NCI-H1417 treated with DMSO at 0.1 percent for 48 hours (cell line): ENCODE measurements at regions not wholly inside any gene's neighbourhood (a gene's known extent, or its start where the extent isn't known, plus 50 kb on each side); places are given as distances from the start of the nearest gene placed in this dataset.

Experiments
- DNase-seq: peaks from one replicate; lab custom pipeline; 2025; lab: John Stamatoyannopoulos, UW

DNA sequence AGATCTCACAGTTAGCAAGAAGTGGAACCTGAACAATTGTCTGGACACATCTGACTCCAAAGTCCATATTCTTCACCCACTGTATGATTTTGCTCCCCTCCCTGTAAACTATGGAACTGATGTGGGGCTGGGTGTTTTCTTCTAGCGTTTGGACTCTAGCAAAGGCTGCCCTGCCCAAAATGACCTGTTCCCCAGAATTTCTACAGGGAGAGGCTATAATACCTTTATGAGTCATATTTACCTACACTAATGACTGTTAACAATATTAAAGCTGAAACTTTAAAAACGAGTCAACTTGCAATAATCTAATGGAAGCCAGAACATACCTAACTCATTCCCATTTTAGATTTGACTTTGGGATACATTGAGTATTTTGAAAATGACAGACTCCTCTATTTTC is 531.2 kb upstream of the CFAP20DC start:
- no peak for DNase-seq

DNA sequence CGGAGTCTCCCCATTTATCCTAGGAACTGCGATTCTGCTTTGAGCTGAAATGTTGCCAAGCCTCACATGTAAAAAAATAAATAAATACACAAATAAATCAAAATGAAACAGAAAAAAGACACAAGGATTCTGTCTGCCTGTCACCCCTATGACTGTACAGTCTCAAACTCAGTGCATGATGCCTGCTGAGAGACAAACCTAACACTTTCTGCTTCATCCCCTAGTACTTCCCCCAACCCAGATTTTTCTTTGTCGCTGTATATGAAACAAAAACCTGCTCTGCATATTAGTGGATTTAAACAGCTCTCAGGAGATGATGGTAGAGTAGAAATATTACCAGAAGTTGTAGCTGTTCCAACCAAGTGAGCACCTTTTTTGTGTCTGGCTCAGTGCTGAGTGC is 530.7 kb upstream of the CFAP20DC start:
- DNase-seq = no peak

- no peak for DNase-seq
These were observed 528.3 kb upstream of the CFAP20DC start for GRCh38 chr3:59578129-59578528.

DNA sequence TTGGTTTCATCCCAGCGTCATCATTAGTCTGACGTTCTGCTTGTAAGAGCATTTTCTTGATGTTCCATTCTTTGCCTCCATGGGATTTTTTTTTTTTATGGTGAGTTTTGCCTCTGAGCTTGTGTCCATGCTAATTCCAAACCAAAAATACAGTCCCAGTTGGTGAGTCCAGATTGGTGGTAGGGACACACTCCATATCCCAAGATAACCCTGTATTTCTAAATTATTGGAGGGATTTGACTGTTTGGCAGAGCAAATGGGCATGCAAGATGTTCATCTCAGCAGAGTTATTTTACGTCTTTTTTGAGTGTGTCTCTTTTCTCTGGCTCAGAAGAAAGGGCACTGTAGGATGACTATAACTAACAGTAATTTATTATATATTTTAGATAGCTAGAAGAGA is 526.8 kb upstream of the CFAP20DC start:
- no peak for DNase-seq

DNA sequence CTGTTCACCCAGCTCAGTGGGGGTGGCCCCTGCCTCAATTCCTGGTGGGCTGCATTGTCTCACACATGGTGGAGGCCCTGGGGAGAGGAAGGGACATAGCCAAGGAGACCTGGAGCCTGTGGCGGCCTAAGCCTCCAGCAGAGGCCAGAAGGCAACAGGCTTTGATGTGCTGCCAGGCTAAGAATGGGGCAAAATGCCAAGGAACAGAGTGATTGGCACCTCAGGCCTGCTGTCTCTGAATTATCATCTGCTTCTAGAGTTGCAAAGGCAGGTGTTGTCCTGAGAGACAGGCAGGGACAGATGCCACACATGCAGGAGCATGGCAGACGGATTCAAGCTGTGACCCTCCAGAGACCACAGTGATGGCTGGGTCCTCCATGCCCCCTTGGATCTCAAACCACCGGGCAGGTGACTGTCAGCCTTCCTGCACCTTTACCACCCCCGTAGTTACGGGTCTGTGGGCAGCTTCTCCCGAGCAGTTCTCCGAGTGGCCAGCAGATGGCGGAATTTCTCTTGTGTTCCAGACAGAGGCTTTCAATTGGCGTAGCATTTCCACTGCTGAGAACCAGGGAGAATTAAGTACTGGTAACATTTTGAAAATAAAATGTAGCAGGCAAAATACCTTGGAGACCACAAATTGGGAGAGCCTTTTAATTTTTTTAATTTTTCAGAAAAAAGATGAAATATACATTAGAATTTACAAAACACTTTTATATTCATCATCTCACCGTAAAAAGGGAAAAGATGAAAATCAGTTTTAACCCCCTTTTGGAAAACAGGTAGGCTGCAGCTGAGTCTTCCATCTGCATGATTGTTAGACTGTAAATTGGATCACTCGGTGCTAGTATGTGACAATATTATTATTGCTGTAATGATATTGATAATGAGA is 525.5 kb upstream of the CFAP20DC start:
- DNase-seq = peak; percentile 67

GRCh38 chr3:59573911-59574310 is 524.1 kb upstream of the CFAP20DC start:
- DNase-seq = no peak

DNA sequence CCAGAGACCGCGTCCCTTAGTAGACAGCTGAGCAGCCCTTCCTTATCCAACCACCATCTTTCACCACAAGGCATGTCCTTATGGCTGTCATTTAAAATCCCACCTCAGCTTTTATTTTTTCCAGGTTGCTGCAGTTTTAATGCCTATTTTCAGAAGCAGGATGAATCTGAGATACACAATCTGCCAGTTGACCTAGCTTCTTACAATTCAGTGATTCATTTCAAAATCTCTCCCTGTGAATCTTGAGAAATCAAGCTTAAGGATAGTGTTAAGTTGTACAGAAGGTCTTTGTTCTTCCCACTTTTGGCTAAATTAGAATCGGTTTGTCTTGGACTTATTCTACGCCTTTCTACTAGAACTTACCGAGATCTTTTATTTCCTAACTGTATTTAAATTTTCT is 522.3 kb upstream of the CFAP20DC start:
- DNase-seq = no peak

GRCh38 chr3:59570806-59571205 is 521.0 kb upstream of the CFAP20DC start:
- no peak for DNase-seq

GRCh38 chr3:59567661-59568060 is 517.8 kb upstream of the CFAP20DC start:
- no peak for DNase-seq

DNA sequence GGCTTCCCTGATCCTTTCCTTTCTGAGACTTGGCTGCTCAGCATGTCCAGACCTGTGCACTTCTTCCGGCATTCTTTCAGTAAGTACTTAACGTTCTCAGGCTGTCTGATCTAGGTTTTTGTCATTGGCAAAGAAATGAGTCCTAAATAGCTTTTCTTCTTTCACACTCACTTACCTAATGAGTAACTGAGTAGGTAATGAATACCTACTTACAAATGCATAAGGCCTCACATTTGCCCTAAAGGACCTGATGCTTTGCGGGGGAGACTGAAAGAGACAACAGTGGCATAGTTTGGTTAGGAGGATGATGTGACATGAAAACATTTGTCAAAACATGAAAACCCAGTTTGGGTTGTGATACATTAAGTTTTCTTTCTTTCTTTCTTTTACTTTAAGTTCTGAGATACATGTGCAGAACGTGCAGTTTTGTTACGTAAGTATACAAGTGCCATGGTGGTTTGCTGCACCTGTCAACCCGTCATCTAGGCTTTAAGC is 516.7 kb upstream of the CFAP20DC start:
- DNase-seq = no peak

- DNase-seq = no peak
These were observed 515.3 kb upstream of the CFAP20DC start for GRCh38 chr3:59565125-59565524.

GRCh38 chr3:59563966-59564365 is 514.1 kb upstream of the CFAP20DC start:
- DNase-seq = no peak

- DNase-seq = no peak
These were observed 513.3 kb upstream of the CFAP20DC start for GRCh38 chr3:59563072-59563605.

- DNase-seq = no peak
These were observed 510.1 kb upstream of the CFAP20DC start for GRCh38 chr3:59559721-59560435.

DNA sequence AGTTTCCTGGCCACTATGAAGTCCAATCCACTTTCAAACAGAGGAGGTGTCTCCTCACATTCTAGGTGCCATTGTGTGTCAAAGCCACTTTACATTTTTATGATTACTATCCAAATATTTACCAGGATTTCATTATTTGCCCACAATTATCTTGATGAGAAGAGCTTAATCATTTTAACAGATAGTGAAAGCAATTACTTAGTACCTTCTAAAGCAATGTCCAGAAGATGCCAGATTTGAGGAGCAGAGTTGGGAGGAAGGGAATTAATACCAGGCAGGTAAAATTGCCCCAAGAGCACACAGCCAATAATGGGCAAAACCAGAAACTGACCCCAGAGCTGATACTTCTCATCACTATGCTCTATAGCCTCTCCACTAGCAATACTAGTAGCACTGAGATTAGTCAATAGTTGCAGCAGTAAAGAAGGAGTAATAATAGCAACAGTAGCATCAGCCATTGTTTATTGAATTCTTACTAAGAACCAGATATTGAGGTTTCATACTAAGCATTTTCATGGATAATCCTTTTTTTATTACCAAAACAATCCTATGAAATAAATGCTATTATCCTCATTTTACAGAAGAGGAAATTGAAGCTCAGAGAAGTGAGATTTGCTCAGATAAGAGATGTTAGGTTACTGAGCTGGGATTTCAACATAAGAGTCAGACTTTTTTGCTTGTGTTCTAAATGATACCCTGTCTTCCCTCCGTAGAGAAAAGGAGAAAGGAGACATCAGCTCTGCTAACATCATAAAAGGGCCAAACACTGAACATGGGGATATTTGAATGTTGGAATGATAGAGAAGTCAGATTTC is 509.3 kb upstream of the CFAP20DC start:
- DNase-seq = no peak

- no peak for DNase-seq
These were observed 505.9 kb upstream of the CFAP20DC start for GRCh38 chr3:59555593-59556315.

GRCh38 chr3:59553076-59553475 is 503.3 kb upstream of the CFAP20DC start:
- no peak for DNase-seq

- DNase-seq = no peak
These were observed 502.0 kb upstream of the CFAP20DC start for GRCh38 chr3:59551834-59552233.

DNA sequence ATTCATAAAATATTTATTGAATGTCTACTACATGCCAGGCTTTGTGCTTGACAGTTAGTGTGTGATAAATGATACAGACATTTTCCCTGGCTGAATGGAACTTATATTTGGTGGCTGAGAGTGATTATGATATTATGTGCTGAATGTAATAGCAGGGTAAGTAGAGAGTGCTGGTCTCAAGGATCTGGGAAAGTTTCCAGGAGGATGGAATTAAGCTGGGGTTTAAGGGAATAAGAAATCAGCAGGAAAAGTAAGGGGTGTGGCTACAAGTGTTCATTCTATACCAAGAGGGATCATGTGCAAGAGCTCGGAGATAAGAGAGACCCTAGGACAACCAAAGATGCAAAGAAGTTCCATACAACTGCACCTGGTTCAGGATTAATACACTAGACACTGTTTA is 500.1 kb upstream of the CFAP20DC start:
- DNase-seq = no peak

- no peak for DNase-seq
These were observed 498.0 kb upstream of the CFAP20DC start for GRCh38 chr3:59547874-59548273.

DNA sequence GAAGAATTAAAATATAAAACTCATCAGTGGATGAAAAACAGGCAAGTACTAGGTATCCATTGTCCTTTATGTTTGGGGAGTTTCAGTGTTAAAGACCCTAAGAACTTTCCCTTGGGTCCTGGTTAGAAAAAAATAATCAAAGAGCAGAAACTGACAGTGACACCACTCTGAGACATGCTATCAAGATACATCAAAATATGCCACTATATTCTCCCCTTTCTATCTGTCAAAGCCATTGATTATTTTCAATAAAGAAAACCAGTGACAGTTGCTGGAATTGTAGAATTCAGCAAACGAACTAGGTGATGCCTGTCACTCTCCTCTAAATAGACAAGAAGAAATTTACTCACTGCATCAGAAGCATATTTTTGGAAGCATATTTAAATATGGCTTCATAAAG is 496.7 kb upstream of the CFAP20DC start:
- DNase-seq = no peak
